ENCODE measurements at regions not wholly inside any gene's neighbourhood (a gene's known extent, or its start where the extent isn't known, plus 50 kb on each side); places are given as distances from the start of the nearest gene placed in this dataset.

GRCh38 chr14:104256025-104256424, 117.6 kb downstream of the KIF26A start:
- no peak overlapping the region for H3K4me3 ChIP-seq
- intact Hi-C loops (cut with DNase I; ENCODE audit: low total_unique reads), result no loop called here
- 85 to 96% (median 92%) methylated on average over 2 of the region's 2 CpGs for WGBS, 5 donors
- no peak for TF ChIP-seq EP300 (IDR thresholded peaks at IDR 0.05)
- no peaks in the 10 kb centered on the region for H3K4me1 ChIP-seq
- no peak for DNase-seq
- peaks cover 0 to 7% (median 3%) of the 10 kb centered on the region in 4 donors for H3K9me3 ChIP-seq
- peaks cover 0 to 12% (median 0%) of the 10 kb centered on the region in 3 donors for H3K27me3 ChIP-seq
- H3K36me3 ChIP-seq, result no peaks in the 10 kb centered on the region
- no peak overlapping the region for H3K27ac ChIP-seq

- Histone ChIP-seq H3K27ac (no peak overlapping the region), H3K9me3 (peaks cover 0 to 7% (median 6%) of the 10 kb centered on the region in 4 donors), H3K27me3 (peaks cover 0 to 1% (median 0%) of the 10 kb centered on the region in 3 donors), H3K36me3 (no peaks in the 10 kb centered on the region), H3K4me1 (no peaks in the 10 kb centered on the region), H3K4me3 (no peak overlapping the region)
- TF ChIP-seq CTCF (IDR thresholded peaks at IDR 0.05), result no peak
- TF ChIP-seq POLR2AphosphoS5 (IDR thresholded peaks at IDR 0.05), result no peak
- TF ChIP-seq EP300 (IDR thresholded peaks at IDR 0.05), result no peak
- TF ChIP-seq POLR2A (IDR thresholded peaks at IDR 0.05), result no peak
- intact Hi-C loops (cut with DNase I; ENCODE audit: low total_unique reads), result no loop called here
- peak in 1 of 2 donors; percentile 23 for DNase-seq
- 77 to 81% (median 80%) methylated on average over 10 to 16 of the region's 16 CpGs for WGBS, 5 donors
Measured at GRCh38 chr14:104262515-104263514, 124.4 kb downstream of the KIF26A start.

GRCh38 chr14:104263675-104264358, 125.4 kb downstream of the KIF26A start:
- Histone ChIP-seq H3K4me1 (no peaks in the 10 kb centered on the region), H3K4me3 (no peak overlapping the region), H3K27ac (no peak overlapping the region), H3K36me3 (no peaks in the 10 kb centered on the region), H3K27me3 (no peaks in the 10 kb centered on the region), H3K9me3 (peaks cover 0 to 7% (median 6%) of the 10 kb centered on the region in 4 donors)
- intact Hi-C loops (cut with DNase I; ENCODE audit: low total_unique reads), result no loop called here
- DNase-seq, result peak in 1 of 2 donors; percentile 20
- TF ChIP-seq POLR2AphosphoS5 (IDR thresholded peaks at IDR 0.05), result no peak
- TF ChIP-seq EP300 (IDR thresholded peaks at IDR 0.05), result no peak
- TF ChIP-seq POLR2A (IDR thresholded peaks at IDR 0.05), result no peak
- no peak for TF ChIP-seq CTCF (IDR thresholded peaks at IDR 0.05)
- 71 to 84% (median 79%) methylated on average over 15 to 17 of the region's 17 CpGs for WGBS, 5 donors

GRCh38 chr14:104264495-104265265, 126.3 kb downstream of the KIF26A start:
- no peak for TF ChIP-seq POLR2A (IDR thresholded peaks at IDR 0.05)
- TF ChIP-seq EP300 (IDR thresholded peaks at IDR 0.05), result no peak
- TF ChIP-seq CTCF (IDR thresholded peaks at IDR 0.05), result no peak
- no peak for TF ChIP-seq POLR2AphosphoS5 (IDR thresholded peaks at IDR 0.05)

More at GRCh38 chr14:104264495-104265265, 126.3 kb downstream of the KIF26A start:
- no peak overlapping the region for H3K27ac ChIP-seq
- peak in 1 of 2 donors; percentile 18 for DNase-seq
- peaks cover 0 to 5% (median 5%) of the 10 kb centered on the region in 4 donors for H3K9me3 ChIP-seq
- WGBS, 5 donors, result 80 to 86% (median 82%) methylated on average over 18 to 20 of the region's 20 CpGs
- no peaks in the 10 kb centered on the region for H3K4me1 ChIP-seq
- H3K27me3 ChIP-seq, result no peaks in the 10 kb centered on the region
- H3K4me3 ChIP-seq, result no peak overlapping the region
- no peaks in the 10 kb centered on the region for H3K36me3 ChIP-seq
- intact Hi-C loops (cut with DNase I; ENCODE audit: low total_unique reads), result no loop called here
